ENCODE measurements at regions not wholly inside any gene's neighbourhood (a gene's known extent, or its start where the extent isn't known, plus 50 kb on each side); places are given as distances from the start of the nearest gene placed in this dataset.
A peak's percentile ranks its signal among the peaks of the same experiment; 100 is the strongest.

DNA sequence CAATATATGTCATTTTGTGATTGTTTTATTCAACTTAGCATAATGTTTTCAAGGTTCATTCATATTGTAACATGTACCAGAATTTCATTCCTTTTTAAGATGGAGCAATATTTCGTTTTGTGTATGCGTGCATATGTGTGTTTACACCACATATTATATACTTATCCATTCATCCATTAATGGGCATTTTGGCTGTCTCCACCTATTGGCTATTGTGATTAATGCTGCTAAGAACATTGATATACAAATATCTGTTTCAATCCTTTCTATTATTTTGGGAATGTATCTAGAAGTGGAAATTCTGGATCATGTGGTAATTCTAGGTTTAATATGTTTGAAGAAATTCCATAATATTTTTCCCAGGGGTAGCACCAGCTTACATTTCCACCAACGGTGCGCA is 403.9 kb upstream of the LMCD1 start:
- Histone ChIP-seq H3K36me3 (ENCODE audit: insufficient read depth) (no peaks in the 10 kb centered on the region), H3K27me3 (ENCODE audit: insufficient read depth, low read depth) (no peaks in the 10 kb centered on the region), H3K4me2 (no peak overlapping the region), H4K20me1 (ENCODE audit: insufficient read depth) (no peaks in the 10 kb centered on the region), H3K4me3 (IDR thresholded peaks at IDR 0.05; ENCODE audit: insufficient read depth, low read depth, low read length) (no peak overlapping the region), H3K27ac (no peak overlapping the region), H3K79me2 (ENCODE audit: insufficient read depth, low read depth) (no peaks in the 10 kb centered on the region), H2AFZ (ENCODE audit: low read depth) (no peak overlapping the region), H3K4me1 (ENCODE audit: low read depth, poor library complexity, severe bottlenecking) (no peaks in the 10 kb centered on the region), H3K9ac (no peak overlapping the region)
- TF ChIP-seq, protein P1, sequence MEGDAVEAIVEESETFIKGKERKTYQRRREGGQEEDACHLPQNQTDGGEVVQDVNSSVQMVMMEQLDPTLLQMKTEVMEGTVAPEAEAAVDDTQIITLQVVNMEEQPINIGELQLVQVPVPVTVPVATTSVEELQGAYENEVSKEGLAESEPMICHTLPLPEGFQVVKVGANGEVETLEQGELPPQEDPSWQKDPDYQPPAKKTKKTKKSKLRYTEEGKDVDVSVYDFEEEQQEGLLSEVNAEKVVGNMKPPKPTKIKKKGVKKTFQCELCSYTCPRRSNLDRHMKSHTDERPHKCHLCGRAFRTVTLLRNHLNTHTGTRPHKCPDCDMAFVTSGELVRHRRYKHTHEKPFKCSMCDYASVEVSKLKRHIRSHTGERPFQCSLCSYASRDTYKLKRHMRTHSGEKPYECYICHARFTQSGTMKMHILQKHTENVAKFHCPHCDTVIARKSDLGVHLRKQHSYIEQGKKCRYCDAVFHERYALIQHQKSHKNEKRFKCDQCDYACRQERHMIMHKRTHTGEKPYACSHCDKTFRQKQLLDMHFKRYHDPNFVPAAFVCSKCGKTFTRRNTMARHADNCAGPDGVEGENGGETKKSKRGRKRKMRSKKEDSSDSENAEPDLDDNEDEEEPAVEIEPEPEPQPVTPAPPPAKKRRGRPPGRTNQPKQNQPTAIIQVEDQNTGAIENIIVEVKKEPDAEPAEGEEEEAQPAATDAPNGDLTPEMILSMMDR (conservative IDR thresholded peaks at IDR 0.05; ENCODE audit: low read depth, low read length): no peak

DNA sequence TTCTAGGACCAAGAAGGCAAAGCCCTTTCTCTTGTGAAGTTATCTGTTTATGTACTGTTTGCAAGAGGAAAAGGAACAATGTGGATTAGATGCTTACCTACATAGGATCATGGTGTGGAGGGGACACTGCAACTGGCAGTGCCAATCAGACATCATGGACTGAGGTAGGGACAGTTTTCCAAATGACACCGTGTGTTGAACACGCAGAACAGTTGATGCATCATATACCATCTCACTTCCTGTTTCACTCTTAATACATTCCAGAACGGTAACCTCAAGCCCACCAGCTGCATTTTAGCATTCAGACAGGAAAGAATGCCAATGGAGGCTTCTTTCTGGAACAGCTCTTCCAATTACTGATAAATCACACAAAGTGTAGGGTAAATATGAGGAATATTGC is 397.7 kb upstream of the LMCD1 start:
- Histone ChIP-seq H4K20me1 (ENCODE audit: insufficient read depth) (no peaks in the 10 kb centered on the region), H3K4me3 (IDR thresholded peaks at IDR 0.05; ENCODE audit: insufficient read depth, low read depth, low read length) (no peak overlapping the region), H3K27me3 (ENCODE audit: insufficient read depth, low read depth) (no peaks in the 10 kb centered on the region), H3K79me2 (ENCODE audit: insufficient read depth, low read depth) (no peaks in the 10 kb centered on the region), H3K36me3 (ENCODE audit: insufficient read depth) (no peaks in the 10 kb centered on the region), H3K4me1 (ENCODE audit: low read depth, poor library complexity, severe bottlenecking) (no peaks in the 10 kb centered on the region), H3K4me2 (no peak overlapping the region), H2AFZ (ENCODE audit: low read depth) (no peak overlapping the region), H3K27ac (no peak overlapping the region), H3K9ac (no peak overlapping the region)
- TF ChIP-seq, protein P1 (conservative IDR thresholded peaks at IDR 0.05; ENCODE audit: low read depth, low read length): no peak

GRCh38 chr3:8106921-8107320 is 394.7 kb upstream of the LMCD1 start:
- TF ChIP-seq, protein P1 (conservative IDR thresholded peaks at IDR 0.05; ENCODE audit: low read depth, low read length): no peak
- H3K27me3 ChIP-seq (ENCODE audit: insufficient read depth, low read depth): no peaks in the 10 kb centered on the region
- no peaks in the 10 kb centered on the region for H3K4me1 ChIP-seq (ENCODE audit: low read depth, poor library complexity, severe bottlenecking)
- H3K9ac ChIP-seq: no peak overlapping the region
- no peaks in the 10 kb centered on the region for H3K36me3 ChIP-seq (ENCODE audit: insufficient read depth)
- no peak overlapping the region for H3K4me3 ChIP-seq (IDR thresholded peaks at IDR 0.05; ENCODE audit: insufficient read depth, low read depth, low read length)
- H3K79me2 ChIP-seq (ENCODE audit: insufficient read depth, low read depth): no peaks in the 10 kb centered on the region
- no peak overlapping the region for H3K27ac ChIP-seq
- no peak overlapping the region for H3K4me2 ChIP-seq
- no peak overlapping the region for H2AFZ ChIP-seq (ENCODE audit: low read depth)
- no peaks in the 10 kb centered on the region for H4K20me1 ChIP-seq (ENCODE audit: insufficient read depth)

DNA sequence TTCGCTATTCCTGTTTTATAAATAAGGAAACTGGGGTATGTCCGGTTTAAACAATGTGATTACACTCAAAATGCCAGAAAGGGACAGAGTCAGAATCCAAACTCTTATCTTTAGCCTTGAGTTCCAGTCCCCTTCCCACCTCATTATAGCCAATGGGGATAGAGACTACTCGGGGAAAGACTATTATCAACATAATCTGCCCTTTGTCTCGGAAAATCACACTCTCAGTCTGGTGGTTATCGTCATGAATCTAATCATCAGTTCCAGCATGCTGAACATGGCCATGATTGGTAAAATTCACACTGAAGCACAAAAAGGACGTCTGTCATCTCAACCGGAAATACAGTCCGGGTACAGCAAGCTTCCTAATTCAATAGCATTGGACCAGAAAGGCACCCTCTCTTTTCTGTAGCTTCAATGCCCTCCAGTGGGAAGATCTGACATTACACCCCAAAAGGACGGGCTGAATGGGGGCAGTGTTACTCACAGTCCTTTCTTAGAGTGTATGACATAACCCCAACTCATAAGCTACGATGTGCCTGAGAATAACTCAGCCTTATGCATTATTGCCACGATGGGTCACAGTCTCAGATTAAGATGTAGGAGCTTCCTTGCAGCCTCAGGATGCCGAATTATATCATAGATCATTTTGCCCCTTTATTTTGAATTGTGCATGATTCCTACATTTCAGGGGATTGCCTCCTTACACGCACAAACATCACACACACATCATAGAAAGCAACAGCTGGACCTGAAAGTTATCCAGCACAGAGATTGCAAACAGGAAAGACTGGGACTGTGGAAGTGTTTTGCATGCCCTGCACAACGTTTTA is 390.4 kb upstream of the LMCD1 start:
- TF ChIP-seq, protein P1 (conservative IDR thresholded peaks at IDR 0.05; ENCODE audit: low read depth, low read length): peak; percentile 75
- Histone ChIP-seq H2AFZ (ENCODE audit: low read depth) (peak overlapping the region; percentile 38; the same call in 1 of the 2 replicates), H3K79me2 (ENCODE audit: insufficient read depth, low read depth) (no peaks in the 10 kb centered on the region), H4K20me1 (ENCODE audit: insufficient read depth) (no peaks in the 10 kb centered on the region), H3K4me1 (ENCODE audit: low read depth, poor library complexity, severe bottlenecking) (no peaks in the 10 kb centered on the region), H3K27me3 (ENCODE audit: insufficient read depth, low read depth) (no peaks in the 10 kb centered on the region), H3K36me3 (ENCODE audit: insufficient read depth) (no peaks in the 10 kb centered on the region), H3K4me3 (IDR thresholded peaks at IDR 0.05; ENCODE audit: insufficient read depth, low read depth, low read length) (no peak overlapping the region), H3K9ac (no peak overlapping the region), H3K4me2 (0 out of 2 replicates have a peak overlapping the region, but pooled peaks have one; percentile 25), H3K27ac (no peak overlapping the region)

Data from KMS-11 (cell line).